HG02588 (cell line): ENCODE measurements at regions not wholly inside any gene's neighbourhood (a gene's known extent, or its start where the extent isn't known, plus 50 kb on each side); places are given as distances from the start of the nearest gene placed in this dataset.
"Not testable (repeated sequence)": the region's sequence is repeated elsewhere in the genome, so short reads cannot be mapped to it uniquely, and the experiment has no call there.

Experiments used
- ATAC-seq: cut with Tn5 transposase; IDR thresholded peaks from one replicate; pipeline ENCODE4 v1.9.1; 2021; ENCODE audit warnings: mild to moderate bottlenecking, moderate library complexity; ENCODE audit not compliant: unreplicated experiment

DNA sequence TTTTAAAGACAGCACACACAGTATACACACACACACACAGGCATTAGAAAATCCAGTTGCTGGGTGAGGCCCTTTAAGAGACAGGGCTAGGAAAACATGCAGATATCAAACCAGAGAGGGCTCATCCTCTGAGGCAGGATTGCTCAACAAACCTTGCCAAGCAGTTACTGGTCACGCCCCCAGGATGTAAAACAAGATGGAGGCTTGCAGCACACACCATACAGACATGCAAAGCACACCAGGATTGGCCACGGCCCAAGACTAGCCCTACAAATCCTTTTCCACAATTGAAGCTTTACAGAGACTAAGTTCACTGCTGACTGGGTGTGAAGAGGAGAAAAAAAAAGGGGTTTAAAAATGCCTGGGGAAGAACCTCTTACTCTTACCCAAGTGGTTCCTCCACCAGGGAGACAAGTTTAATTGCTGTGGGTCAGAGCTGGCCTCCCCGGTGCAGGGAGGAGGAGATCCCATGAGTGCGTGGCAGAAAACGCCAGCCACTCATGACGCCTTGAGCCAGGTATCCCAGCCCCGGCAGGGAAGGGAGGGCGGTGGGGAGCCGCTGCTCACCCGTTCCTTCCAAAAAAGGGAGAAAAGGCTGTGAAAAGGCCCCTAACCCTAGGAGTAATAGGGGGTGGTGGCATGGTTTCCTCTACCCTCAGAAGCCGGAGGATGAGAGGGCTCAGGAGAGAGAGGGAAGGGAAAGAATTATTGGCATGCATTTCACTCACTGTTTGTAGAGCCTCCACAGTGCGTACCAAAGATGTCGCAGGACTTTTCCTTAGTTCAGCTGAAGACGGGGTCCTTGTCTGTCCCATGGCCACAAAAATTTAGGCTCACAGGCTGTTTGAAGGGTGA lies 594.6 kb upstream of the ZP4 start:
- no peak for ATAC-seq

- ATAC-seq = no peak
Measured at GRCh38 chr1:238484121-238484520, 593.4 kb upstream of the ZP4 start.

GRCh38 chr1:238476841-238477240 lies 586.1 kb upstream of the ZP4 start:
- ATAC-seq = no peak

GRCh38 chr1:238475712-238476111 lies 585.0 kb upstream of the ZP4 start:
- no peak for ATAC-seq

DNA sequence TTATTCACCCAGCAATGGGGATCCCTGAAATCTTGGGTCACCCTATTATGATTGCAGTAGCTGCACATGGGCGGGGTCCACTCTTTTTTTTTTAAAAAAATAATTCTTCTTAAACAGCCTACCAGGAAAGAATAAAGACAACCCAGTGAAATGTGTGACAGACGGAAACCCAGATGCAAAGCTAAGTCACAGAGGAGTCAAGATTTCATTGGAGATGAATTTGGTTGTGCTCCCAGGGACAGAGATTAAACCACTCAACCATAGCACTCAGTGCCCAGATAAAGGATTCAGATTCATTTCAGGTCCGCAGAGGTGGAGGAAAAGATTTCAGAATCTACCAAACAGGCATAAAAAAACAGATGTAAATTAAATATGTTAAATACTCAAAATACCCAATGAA lies 583.5 kb upstream of the ZP4 start:
- no peak for ATAC-seq

DNA sequence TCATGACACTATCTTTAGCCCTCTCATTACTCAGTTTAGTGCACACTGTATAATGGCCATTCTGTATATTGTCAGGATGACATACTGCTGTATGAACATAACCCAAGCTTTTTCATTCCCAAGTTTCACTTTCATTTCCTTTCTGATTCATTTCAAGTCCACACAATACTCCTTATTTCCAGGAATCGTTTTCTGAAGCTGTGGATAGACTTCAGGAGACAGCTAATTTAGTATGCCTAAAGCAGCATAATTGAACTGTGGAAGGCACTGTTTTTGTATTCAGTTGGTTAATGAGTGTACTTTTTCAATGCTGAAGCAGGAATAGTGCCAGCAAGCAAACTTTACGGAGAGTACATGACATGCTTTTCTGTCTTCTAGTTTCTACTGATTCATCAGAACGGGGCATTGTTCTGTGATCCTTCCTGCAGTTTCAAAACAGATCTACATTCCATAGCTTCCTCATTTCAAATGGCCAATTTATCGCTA lies 578.5 kb upstream of the ZP4 start:
- ATAC-seq = no peak

DNA sequence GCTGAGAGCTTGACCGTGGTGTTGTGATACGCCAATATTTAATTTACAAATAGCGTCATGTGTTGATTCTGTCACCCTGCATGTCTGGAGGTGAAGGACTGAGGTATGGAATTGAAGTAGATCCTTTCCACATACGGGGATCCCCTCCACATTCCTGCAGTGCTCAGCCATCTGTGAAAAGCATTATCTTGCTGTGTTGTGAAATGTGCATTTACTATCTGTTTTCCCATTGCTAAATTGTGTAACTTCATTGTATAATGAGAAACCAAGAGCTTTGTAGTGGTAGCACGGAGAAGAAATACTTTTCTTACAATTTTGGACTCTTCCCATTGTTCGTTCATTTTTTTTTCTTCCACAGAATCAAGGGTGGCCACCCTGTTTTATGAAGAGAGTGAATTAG lies 577.3 kb upstream of the ZP4 start:
- no peak for ATAC-seq

GRCh38 chr1:238466459-238466858 lies 575.7 kb upstream of the ZP4 start:
- ATAC-seq = no peak

DNA sequence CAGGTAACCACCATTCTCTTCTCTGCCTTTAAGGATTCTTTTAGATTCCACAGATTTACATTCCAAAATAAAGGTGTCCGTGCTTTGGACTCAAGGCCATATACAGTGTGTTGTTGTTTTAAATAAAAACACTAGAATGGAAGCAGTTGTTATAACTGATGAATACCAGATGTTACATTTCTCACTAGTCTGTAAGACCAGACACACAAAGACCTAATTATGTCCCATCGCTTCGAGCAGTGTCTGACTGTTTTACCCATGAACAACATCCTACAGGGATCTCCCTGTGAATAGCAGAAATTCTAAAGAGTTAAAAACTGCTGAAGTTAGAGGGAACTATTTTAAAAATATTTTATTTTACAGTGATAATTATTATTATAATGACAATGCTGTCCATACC lies 574.7 kb upstream of the ZP4 start:
- ATAC-seq = no peak

- no peak for ATAC-seq
Measured at GRCh38 chr1:238458899-238459298, 568.2 kb upstream of the ZP4 start.

- no peak for ATAC-seq
Measured at GRCh38 chr1:238457610-238458009, 566.9 kb upstream of the ZP4 start.

DNA sequence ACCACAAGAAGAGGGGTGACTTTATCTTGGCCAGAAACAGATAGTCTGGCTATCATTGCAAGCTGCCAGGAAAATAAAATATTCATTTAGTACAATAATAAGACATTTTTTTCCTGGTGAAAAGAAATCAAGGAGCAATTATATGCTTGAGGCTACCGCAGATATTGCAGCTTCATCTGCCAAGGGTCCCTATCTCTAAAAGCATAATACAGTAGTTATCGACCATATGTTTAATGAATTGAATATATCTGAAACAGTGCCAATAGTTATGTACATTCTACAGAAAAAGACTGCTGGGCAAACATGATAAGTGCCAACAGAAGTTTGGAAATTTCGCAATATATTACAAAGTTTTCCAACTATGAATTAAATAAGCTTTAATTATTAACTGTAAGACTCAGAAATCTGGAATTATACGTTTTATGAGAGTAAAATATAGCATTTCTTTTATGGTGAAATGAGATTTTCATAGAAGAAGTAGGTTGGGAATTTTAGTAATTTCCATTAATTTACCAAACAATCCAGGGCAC lies 561.1 kb upstream of the ZP4 start:
- ATAC-seq = no peak

DNA sequence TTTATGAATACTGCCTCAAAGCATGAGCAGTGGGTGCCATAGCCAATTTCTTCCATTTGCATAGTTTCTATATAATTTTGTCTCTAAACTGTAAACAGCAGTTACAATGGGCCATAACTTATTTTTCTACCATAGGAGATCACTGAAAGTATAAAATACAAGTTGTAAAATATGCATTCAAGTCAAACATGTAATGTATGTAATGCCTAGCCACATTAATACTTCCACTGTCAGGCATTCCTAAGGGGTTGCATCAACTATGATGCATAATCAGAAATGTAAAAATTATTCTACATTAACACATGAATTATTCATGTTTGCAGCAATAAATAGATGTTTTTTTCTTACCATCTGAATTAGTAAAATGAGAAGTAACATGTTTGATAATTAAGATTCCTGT lies 560.3 kb upstream of the ZP4 start:
- ATAC-seq = no peak

DNA sequence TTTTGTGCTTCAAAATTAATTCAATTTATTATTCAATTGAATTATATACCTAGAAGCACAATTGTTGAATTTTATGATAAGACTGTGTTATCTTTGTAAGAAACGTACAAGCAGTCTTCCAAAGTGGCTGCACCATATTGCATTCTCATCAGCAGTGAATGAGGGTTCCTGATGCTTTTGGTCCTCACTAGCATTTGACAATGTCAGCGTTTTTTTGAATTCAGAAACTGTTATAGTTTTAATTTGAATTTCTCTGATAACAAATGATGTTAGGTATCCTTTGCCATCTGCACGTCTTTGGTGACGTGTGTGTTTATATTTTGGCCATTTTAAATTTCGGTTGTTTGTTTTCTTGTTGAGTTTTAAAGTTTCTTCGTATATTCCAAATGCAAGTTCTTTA lies 553.0 kb upstream of the ZP4 start:
- ATAC-seq = no peak

GRCh38 chr1:238439511-238439910 lies 548.8 kb upstream of the ZP4 start:
- ATAC-seq = no peak

GRCh38 chr1:238438311-238439270 lies 547.9 kb upstream of the ZP4 start:
- no peak for ATAC-seq

DNA sequence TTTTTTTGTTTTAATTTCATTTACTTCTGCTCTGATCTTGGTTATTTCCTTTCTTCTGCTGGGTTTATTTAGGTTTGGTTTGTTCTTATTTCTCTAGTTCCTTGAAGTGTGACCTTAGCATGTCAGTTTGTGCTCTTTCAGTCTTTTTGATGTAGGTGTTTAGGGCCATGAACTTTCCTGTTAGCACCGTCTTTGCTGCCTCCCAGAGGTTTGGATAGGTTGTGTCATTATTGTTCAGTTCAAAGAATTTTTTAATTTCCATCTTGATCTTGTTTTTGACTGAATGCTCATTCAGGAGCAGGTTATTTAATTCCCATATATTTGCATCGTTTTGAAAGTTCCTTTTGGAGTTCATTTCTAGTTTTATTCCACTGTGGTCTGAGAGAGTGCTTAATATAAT lies 539.0 kb upstream of the ZP4 start:
- ATAC-seq = not testable (repeated sequence)

DNA sequence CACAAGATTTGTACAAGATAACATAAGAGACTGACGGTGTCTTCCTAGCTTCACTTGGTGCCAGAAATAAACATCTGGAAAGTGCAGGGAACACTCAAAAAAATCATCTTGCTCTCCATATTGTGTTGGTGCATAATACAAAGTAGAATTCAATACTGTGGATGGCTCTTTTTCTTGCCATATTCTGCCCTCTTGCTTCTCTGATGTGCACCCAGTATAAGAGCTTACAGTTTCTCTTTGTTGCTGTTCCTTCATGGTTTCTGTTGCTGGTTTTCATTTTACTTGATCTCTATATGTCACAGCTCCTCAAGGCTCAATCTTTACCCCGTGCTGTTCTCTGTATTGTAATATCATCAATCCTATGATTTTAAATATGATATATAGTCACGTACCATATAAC lies 528.5 kb upstream of the ZP4 start:
- ATAC-seq = no peak

GRCh38 chr1:238409932-238410331 lies 519.2 kb upstream of the ZP4 start:
- ATAC-seq = no peak

GRCh38 chr1:238409191-238409850 lies 518.6 kb upstream of the ZP4 start:
- no peak for ATAC-seq

DNA sequence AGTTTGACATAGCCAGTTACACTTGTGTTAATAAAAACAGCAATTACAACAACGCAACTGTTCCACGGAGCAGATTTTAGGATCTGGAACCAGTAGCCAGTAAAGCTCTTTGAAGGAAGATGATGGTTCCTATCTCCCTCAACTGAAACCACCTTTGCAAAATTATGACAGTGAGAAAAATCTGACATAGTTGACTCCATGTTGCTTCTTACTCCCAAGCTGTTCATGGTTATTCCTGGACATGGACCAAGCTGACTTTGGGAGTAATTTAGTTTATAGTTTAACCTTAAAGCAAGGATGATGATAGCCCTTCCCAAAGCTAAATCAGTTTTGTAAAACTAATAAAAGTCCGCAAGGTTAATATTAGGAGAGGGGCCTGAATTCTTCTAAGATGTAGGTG lies 518.0 kb upstream of the ZP4 start:
- ATAC-seq = no peak
